NCI-H1930 (cell line): ENCODE measurements at regions not wholly inside any gene's neighbourhood (a gene's known extent, or its start where the extent isn't known, plus 50 kb on each side); places are given as distances from the start of the nearest gene placed in this dataset.
"Not testable (repeated sequence)": the region's sequence is repeated elsewhere in the genome, so short reads cannot be mapped to it uniquely, and the experiment has no call there.

Experiments used
- DNase-seq, 2 experiments: peaks; one replicate each; lab custom pipeline; 2025; lab: John Stamatoyannopoulos, UW

- DNase-seq: not testable (repeated sequence)
Observed at GRCh38 chr10:46204482-46205102, 82.2 kb upstream of the ANTXRL start.

GRCh38 chr10:46210427-46210826 lies 76.4 kb upstream of the ANTXRL start:
- not testable (repeated sequence) for DNase-seq

DNA sequence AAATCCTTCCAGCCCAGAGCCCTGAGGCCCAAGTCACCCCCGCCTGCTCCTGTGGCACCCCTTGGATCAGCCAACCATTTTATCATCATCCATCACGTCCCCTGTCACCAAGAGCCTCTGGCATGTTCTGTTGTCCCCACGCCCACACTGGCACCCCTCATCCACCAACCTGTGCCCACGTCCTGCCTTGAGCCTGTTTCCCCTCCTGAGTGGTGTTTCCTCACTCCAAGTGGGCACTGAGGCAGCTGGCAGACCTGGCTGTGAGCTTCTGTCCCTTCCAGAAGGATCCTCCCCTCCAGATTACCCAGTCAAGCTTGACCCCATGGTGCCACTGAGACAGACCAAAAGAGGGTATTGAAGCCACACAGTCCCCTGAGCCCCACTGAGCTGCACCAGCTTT lies 71.4 kb upstream of the ANTXRL start:
- no peak for DNase-seq

- DNase-seq: no peak
Observed at GRCh38 chr10:46216003-46216634, 70.7 kb upstream of the ANTXRL start.

DNA sequence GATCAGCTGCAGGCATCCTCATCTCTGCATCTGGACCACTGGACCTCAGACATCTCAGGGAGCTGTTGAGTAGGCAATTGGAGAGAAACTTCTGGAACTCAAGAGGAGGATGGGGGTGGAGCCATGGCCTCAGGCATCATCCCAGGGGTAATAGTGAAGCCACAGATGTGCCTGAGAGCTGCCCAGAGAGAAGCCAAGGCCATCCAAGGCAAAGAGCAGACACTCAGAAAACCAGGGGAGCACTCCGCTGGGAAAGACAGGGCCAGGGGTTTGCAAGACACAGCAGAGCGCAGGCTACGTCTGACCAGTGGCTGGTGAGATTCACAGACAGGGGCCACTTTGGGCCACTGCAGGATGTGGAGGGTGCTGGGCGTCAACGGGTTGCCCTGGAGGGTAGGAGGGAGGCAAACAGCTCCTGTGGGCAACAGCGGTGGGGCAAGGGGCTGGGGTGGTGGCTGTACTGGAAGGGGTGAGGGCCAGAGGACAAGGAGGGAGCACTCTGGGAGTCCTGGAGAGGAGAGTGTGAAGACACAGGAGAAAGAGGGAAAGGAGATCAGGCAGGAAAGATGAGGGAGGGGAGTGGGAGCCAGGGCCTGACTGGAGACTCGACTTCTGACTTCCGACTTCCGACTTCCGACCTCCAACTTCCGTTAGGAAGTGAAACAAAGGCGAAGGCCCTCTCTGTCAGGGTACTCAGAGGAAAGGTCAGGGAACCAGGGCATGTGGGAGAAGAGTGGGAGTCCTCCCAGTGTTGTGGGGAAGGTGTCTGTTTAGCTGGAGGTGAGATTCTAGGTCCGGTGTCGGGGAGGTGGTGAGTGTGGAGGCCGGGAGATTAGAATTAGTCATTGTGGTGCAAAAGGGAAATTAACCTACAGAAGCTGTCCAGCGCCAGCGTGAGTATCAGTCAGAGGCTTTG lies 69.7 kb upstream of the ANTXRL start:
- DNase-seq: no peak

GRCh38 chr10:46217752-46218453 lies 68.9 kb upstream of the ANTXRL start:
- DNase-seq: no peak

DNA sequence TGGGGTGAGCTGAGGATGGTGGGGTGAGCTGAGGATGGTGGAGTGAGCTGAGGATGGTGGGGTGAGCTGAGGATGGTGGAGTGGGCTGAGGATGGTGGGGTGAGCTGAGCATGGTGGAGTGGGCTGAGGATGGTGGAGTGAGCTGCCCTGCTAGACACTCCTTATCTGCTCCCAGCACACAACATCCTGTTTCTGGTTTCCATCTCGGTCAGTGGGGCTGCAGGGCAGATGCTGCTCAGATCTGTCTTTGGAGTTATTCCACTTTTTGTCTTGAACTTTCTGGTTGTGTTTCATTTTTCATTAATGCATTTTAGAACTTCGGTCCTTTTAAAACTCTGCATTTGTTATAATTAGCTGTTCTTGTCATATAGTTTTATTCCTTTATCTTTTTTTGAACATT lies 67.9 kb upstream of the ANTXRL start:
- no peak for DNase-seq

GRCh38 chr10:46219431-46219990 lies 67.3 kb upstream of the ANTXRL start:
- not testable (repeated sequence) for DNase-seq

GRCh38 chr10:46220187-46220586 lies 66.6 kb upstream of the ANTXRL start:
- DNase-seq: no peak

- DNase-seq: no peak
Observed at GRCh38 chr10:46220872-46221538, 65.8 kb upstream of the ANTXRL start.

DNA sequence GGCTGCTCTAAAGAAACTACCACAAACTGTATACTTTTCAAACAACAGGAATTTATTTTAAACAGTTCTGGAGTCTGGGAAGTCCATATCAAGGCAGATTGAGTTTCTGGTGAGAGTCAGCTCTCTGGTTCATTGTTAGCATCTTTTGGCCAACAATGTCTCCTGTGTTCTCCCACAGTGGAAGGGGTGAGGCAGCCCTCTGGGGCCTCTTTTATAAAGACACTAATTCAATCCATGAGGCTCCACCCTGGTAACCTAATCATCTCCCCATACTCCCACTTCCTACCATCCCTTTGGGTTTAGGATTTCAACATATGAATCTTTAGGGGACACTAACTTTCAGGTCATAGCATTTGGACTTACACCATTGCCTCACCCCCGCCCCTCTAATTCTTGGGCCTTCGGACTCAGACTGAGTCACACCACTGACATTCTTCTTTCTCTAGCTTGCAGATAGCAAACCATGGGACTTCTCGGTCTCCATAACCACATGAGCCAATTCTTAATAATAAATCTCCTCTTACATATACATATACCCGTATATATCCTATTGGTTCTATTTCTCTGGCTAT lies 64.3 kb upstream of the ANTXRL start:
- DNase-seq: no peak

GRCh38 chr10:46223064-46223480 lies 63.7 kb upstream of the ANTXRL start:
- no peak for DNase-seq

DNA sequence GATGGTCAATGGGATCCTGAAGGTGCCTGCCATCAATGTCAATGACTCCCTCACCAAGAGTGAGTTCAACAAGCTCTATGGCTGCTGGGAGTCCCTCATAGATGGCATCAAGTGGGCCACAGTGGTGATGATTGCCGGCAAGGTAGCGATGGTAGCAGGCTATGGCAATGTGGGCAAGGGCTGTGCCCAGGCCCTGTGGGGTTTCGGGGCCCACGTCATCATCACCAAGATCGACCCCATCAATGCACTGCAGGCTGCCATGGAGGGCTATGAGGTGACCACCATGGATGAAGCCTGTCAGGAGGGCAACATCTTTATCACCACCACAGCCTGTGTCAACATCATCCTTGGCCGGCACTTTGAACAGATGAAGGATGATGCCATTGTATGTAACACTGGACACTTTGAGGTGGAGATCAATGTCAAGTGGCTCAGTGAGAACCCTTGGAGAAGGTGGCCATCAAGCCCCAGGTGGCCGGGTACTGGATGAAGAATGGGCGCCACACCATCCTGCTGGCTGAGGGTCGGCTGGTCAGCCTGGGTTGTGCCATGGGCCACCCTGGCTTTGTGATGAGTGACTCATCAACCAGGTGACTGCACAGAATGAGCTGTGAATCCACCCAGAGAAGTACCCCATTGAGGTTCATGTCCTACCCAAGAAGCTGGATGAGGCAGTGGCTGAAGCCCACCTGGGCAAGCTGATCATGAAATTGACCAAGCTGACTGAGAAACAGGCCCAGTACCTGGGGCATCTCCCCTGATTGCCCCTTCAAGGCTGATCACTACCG lies 63.0 kb upstream of the ANTXRL start:
- no peak for DNase-seq

- no peak for DNase-seq
Observed at GRCh38 chr10:46224414-46224682, 62.4 kb upstream of the ANTXRL start.

DNA sequence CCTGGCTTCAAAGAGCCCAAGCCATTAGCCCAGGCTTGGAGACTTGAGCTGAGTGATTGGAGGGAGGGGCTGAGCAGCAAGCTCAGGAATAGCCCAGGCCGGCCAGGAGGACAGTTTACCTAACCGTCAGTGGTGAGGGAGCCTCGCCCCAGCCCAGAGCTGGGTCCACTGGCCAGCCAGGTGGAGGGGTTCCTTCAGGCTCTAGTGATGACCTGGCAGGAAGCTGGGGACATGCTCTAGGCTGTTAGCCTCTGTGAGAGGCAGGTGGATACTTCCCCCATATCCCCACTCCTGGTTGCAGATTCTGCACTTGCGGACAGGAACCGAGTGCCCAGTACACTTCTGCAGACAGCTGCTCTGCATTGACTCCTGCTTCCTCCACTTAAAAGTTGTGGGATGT lies 61.2 kb upstream of the ANTXRL start:
- DNase-seq: no peak

DNA sequence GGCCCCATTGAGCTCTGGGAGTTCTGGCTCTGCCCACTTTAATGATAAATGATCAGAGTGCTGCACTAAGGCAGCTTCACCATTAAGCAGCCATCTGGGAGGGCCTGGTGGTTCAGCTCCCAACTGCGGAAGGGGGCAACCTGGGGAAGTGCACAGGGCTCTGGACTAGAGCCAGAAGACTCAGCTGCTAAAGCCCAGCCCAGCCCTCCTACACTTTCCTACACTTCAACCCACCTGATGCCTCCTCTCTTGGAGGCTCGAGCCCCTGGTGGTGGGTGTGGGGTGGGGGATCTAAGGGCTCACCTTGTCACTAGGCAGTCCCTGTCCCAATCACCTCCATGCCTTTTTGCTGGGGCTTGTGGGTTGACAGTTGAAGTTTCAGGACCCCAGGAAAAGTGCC lies 60.6 kb upstream of the ANTXRL start:
- DNase-seq: no peak

- DNase-seq: no peak
Observed at GRCh38 chr10:46226900-46227558, 59.8 kb upstream of the ANTXRL start.

DNA sequence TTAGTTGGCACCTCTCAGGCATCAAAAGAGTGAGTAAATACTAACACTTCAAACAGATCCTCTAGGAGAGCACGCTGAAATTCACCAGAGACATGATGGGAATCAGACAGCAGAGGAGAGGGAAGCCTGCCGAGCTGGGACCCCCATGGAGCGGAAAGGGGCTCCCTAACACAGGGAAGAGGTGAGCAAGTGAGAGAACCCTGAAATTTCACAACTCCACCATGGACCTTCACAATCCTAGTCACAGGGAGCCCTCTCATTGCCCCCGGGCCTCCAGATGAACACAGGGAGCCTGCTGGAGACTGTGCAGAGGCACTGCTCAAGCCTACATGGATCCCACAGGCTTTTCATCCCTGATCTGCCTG lies 59.2 kb upstream of the ANTXRL start:
- no peak for DNase-seq

DNA sequence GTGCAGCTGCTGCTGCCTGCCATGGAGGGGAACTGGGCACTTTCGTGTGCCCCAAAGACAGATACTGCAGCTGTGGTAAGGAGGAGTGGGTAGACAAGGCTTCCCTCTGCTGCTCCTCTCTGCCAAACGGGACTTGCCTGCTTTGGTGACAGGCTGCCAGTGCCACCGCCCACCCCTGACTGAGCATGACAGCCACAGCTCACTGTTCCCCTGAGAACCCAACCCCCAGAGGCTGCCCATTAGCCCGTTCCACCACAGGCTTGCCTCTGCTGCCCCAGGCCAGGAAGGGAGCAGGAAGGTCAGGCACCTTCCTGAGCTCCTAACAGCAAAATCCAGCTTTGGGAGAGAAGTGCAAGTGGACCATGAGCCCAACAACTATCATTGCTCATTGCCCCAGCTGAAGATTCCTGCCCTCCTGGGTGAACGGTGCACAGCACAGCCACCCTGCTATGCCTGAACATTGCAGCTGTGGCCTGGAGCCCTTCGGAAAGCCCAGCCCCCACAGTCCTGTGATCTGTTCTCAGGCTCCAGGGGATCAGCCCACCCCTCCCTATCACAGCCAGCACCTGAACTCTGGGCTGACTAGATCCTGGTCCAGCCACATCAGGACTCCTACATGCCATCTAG lies 58.7 kb upstream of the ANTXRL start:
- DNase-seq: no peak
